ENCODE measurements at regions not wholly inside any gene's neighbourhood (a gene's known extent, or its start where the extent isn't known, plus 50 kb on each side); places are given as distances from the start of the nearest gene placed in this dataset.

- DNase-seq (ENCODE audit: low spot score) (no peak), ATAC-seq (ENCODE audit: insufficient number of reproducible peaks, low FRiP score, low read depth) (no peak)
- Histone ChIP-seq H3K27me3 (replicated peaks; ENCODE audit: insufficient read depth) (no peaks in the 10 kb centered on the region), H3K4me3 (no peak overlapping the region), H3K4me1 (ENCODE audit: control insufficient read depth in 1 of 2, low read depth in 2 of 2) (no peaks in the 10 kb centered on the region), H3K36me3 (no peaks in the 10 kb centered on the region), H3K9me3 (no peaks in the 10 kb centered on the region), H3K27ac (no peak overlapping the region)
- no peak for TF ChIP-seq CTCF (IDR thresholded peaks at IDR 0.05)
Observed at GRCh38 chrX:128334821-128335220, 282.6 kb upstream of the ACTRT1 start.

GRCh38 chrX:128310912-128311311, 258.7 kb upstream of the ACTRT1 start:
- Histone ChIP-seq H3K4me3 (no peak overlapping the region), H3K4me1 (ENCODE audit: control insufficient read depth in 1 of 2, low read depth in 2 of 2) (no peaks in the 10 kb centered on the region), H3K36me3 (no peaks in the 10 kb centered on the region), H3K27me3 (replicated peaks; ENCODE audit: insufficient read depth) (no peaks in the 10 kb centered on the region), H3K9me3 (no peaks in the 10 kb centered on the region), H3K27ac (no peak overlapping the region)
- ATAC-seq (ENCODE audit: insufficient number of reproducible peaks, low FRiP score, low read depth) (no peak), DNase-seq (ENCODE audit: low spot score) (no peak)
- TF ChIP-seq CTCF (IDR thresholded peaks at IDR 0.05): no peak

GRCh38 chrX:128309311-128309710, 257.1 kb upstream of the ACTRT1 start:
- no peak for DNase-seq (ENCODE audit: low spot score)
- H3K36me3 ChIP-seq: no peaks in the 10 kb centered on the region
- TF ChIP-seq CTCF (IDR thresholded peaks at IDR 0.05): no peak
- H3K4me3 ChIP-seq: no peak overlapping the region
- H3K9me3 ChIP-seq: no peaks in the 10 kb centered on the region
- H3K27ac ChIP-seq: no peak overlapping the region
- no peaks in the 10 kb centered on the region for H3K27me3 ChIP-seq (replicated peaks; ENCODE audit: insufficient read depth)
- no peaks in the 10 kb centered on the region for H3K4me1 ChIP-seq (ENCODE audit: control insufficient read depth in 1 of 2, low read depth in 2 of 2)
- no peak for ATAC-seq (ENCODE audit: insufficient number of reproducible peaks, low FRiP score, low read depth)

- TF ChIP-seq CTCF (IDR thresholded peaks at IDR 0.05): no peak
- DNase-seq (ENCODE audit: low spot score): no peak
- ATAC-seq (ENCODE audit: insufficient number of reproducible peaks, low FRiP score, low read depth): no peak
- Histone ChIP-seq H3K9me3 (no peaks in the 10 kb centered on the region), H3K27me3 (replicated peaks; ENCODE audit: insufficient read depth) (no peaks in the 10 kb centered on the region), H3K36me3 (no peaks in the 10 kb centered on the region), H3K4me3 (no peak overlapping the region), H3K4me1 (ENCODE audit: control insufficient read depth in 1 of 2, low read depth in 2 of 2) (no peaks in the 10 kb centered on the region), H3K27ac (no peak overlapping the region)
Observed at GRCh38 chrX:128294198-128294597, 242.0 kb upstream of the ACTRT1 start.

GRCh38 chrX:128287693-128288092, 235.5 kb upstream of the ACTRT1 start:
- ATAC-seq (ENCODE audit: insufficient number of reproducible peaks, low FRiP score, low read depth) (no peak), DNase-seq (ENCODE audit: low spot score) (no peak)
- TF ChIP-seq CTCF (IDR thresholded peaks at IDR 0.05): no peak
- Histone ChIP-seq H3K36me3 (no peaks in the 10 kb centered on the region), H3K4me3 (no peak overlapping the region), H3K27ac (no peak overlapping the region), H3K27me3 (replicated peaks; ENCODE audit: insufficient read depth) (no peaks in the 10 kb centered on the region), H3K9me3 (no peaks in the 10 kb centered on the region), H3K4me1 (ENCODE audit: control insufficient read depth in 1 of 2, low read depth in 2 of 2) (no peaks in the 10 kb centered on the region)
